ENCODE measurements at regions not wholly inside any gene's neighbourhood (a gene's known extent, or its start where the extent isn't known, plus 50 kb on each side); places are given as distances from the start of the nearest gene placed in this dataset.

- Histone ChIP-seq H3K27me3 (replicated peaks; ENCODE audit: insufficient read depth, low read depth, low read length, poor library complexity) (no peaks in the 10 kb centered on the region), H3K27ac (ENCODE audit: low read depth, low read length, poor library complexity, severe bottlenecking) (no peak overlapping the region), H3K4me1 (ENCODE audit: insufficient read depth, low read length, poor library complexity, severe bottlenecking) (no peaks in the 10 kb centered on the region)
These were observed 78.9 kb upstream of the KMT2C start for GRCh38 chr7:152514771-152515105.

GRCh38 chr7:152513861-152514770, 78.3 kb upstream of the KMT2C start:
- POLR2A ChIA-PET (ENCODE audit: low non-redundant PET) = no interaction called here

More at GRCh38 chr7:152514771-152515105, 78.9 kb upstream of the KMT2C start:
- TF ChIP-seq CTCF (conservative IDR thresholded peaks at IDR 0.05; ENCODE audit: low read depth, low read length) = no peak
- TF ChIP-seq EZH2 (IDR thresholded peaks at IDR 0.05; ENCODE audit: borderline replicate concordance, low read depth, low read length, poor library complexity, severe bottlenecking) = no peak
- Histone ChIP-seq H3K9me3 (ENCODE audit: low read depth, low read length, poor library complexity, severe bottlenecking) (peaks cover 10% of the 10 kb centered on the region), H3K4me3 (ENCODE audit: low read depth, low read length, poor library complexity, severe bottlenecking) (no peak overlapping the region), H3K36me3 (ENCODE audit: insufficient read depth, low read length, poor library complexity, severe bottlenecking) (no peaks in the 10 kb centered on the region)
- DNase-seq (ENCODE audit: low spot score) = no peak
- POLR2A ChIA-PET (ENCODE audit: low non-redundant PET) = no interaction called here
- BruUV-seq (replicated peaks) = no TSS peak
- intact Hi-C loops (cut with micrococcal nuclease; ENCODE audit: unreplicated experiment) = no loop called here
- CTCF ChIA-PET = no interaction called here

GRCh38 chr7:152512706-152513105, 76.9 kb upstream of the KMT2C start:
- TF ChIP-seq CTCF (conservative IDR thresholded peaks at IDR 0.05; ENCODE audit: low read depth, low read length) (no peak), EZH2 (IDR thresholded peaks at IDR 0.05; ENCODE audit: borderline replicate concordance, low read depth, low read length, poor library complexity, severe bottlenecking) (no peak)
- ChIA-PET CTCF (no interaction called here), POLR2A (ENCODE audit: low non-redundant PET) (interaction anchor here (0.8 kb wide), 1 partner anchor 232 kb away, joined by 9 read pairs; no protein-coding TSS in a partner anchor)
- Histone ChIP-seq H3K36me3 (ENCODE audit: insufficient read depth, low read length, poor library complexity, severe bottlenecking) (no peaks in the 10 kb centered on the region), H3K27ac (ENCODE audit: low read depth, low read length, poor library complexity, severe bottlenecking) (no peak overlapping the region), H3K4me3 (ENCODE audit: low read depth, low read length, poor library complexity, severe bottlenecking) (no peak overlapping the region), H3K9me3 (ENCODE audit: low read depth, low read length, poor library complexity, severe bottlenecking) (no peaks in the 10 kb centered on the region), H3K27me3 (replicated peaks; ENCODE audit: insufficient read depth, low read depth, low read length, poor library complexity) (no peaks in the 10 kb centered on the region), H3K4me1 (ENCODE audit: insufficient read depth, low read length, poor library complexity, severe bottlenecking) (no peaks in the 10 kb centered on the region)
- BruUV-seq (replicated peaks) = no TSS peak
- intact Hi-C loops (cut with micrococcal nuclease; ENCODE audit: unreplicated experiment) = no loop called here
- DNase-seq (ENCODE audit: low spot score) = no peak

More at GRCh38 chr7:152513861-152514770, 78.3 kb upstream of the KMT2C start:
- no peak for TF ChIP-seq EZH2 (IDR thresholded peaks at IDR 0.05; ENCODE audit: borderline replicate concordance, low read depth, low read length, poor library complexity, severe bottlenecking)
- no peak for TF ChIP-seq CTCF (conservative IDR thresholded peaks at IDR 0.05; ENCODE audit: low read depth, low read length)
- Histone ChIP-seq H3K9me3 (ENCODE audit: low read depth, low read length, poor library complexity, severe bottlenecking) (peaks cover 4% of the 10 kb centered on the region), H3K27me3 (replicated peaks; ENCODE audit: insufficient read depth, low read depth, low read length, poor library complexity) (no peaks in the 10 kb centered on the region), H3K27ac (ENCODE audit: low read depth, low read length, poor library complexity, severe bottlenecking) (no peak overlapping the region), H3K4me3 (ENCODE audit: low read depth, low read length, poor library complexity, severe bottlenecking) (no peak overlapping the region), H3K4me1 (ENCODE audit: insufficient read depth, low read length, poor library complexity, severe bottlenecking) (no peaks in the 10 kb centered on the region), H3K36me3 (ENCODE audit: insufficient read depth, low read length, poor library complexity, severe bottlenecking) (no peaks in the 10 kb centered on the region)
- intact Hi-C loops (cut with micrococcal nuclease; ENCODE audit: unreplicated experiment) = no loop called here
- no TSS peak for BruUV-seq (replicated peaks)
- CTCF ChIA-PET = no interaction called here
- DNase-seq (ENCODE audit: low spot score) = no peak
